Cardiac septum (tissue), 1 donor: ENCODE measurements at regions not wholly inside any gene's neighbourhood (a gene's known extent, or its start where the extent isn't known, plus 50 kb on each side); places are given as distances from the start of the nearest gene placed in this dataset.
"Not testable (repeated sequence)": the region's sequence is repeated elsewhere in the genome, so short reads cannot be mapped to it uniquely, and the experiment has no call there.

Experiments used
- DNase-seq: peaks from one replicate; pipeline ENCODE4 v3.0.0-alpha.2; 2020; ENCODE audit warnings: low spot score
- intact Hi-C: fragments of 100-400 bp; cut with DNase I; formaldehyde crosslinking; loops from one replicate; pipeline ENCODE4 v1.14.0; 2022
- donor health status: DM: no; HTN: no; CAD: no.

- intact Hi-C loops: no loop called here
- no peak for DNase-seq
These were observed 717.6 kb upstream of the GOLIM4 start for GRCh38 chr3:168813225-168813802.

GRCh38 chr3:168812234-168812633 lies 716.5 kb upstream of the GOLIM4 start:
- intact Hi-C loops: no loop called here
- DNase-seq: no peak

GRCh38 chr3:168808596-168808995 lies 712.9 kb upstream of the GOLIM4 start:
- DNase-seq: no peak
- intact Hi-C loops: no loop called here

- intact Hi-C loops: no loop called here
- no peak for DNase-seq
These were observed 711.7 kb upstream of the GOLIM4 start for GRCh38 chr3:168807448-168807847.

GRCh38 chr3:168806871-168807270 lies 711.1 kb upstream of the GOLIM4 start:
- DNase-seq: no peak
- intact Hi-C loops: no loop called here

GRCh38 chr3:168803536-168803935 lies 707.8 kb upstream of the GOLIM4 start:
- intact Hi-C loops: no loop called here
- no peak for DNase-seq

GRCh38 chr3:168802766-168803165 lies 707.0 kb upstream of the GOLIM4 start:
- intact Hi-C loops: no loop called here
- no peak for DNase-seq

- intact Hi-C loops: no loop called here
- DNase-seq: no peak
These were observed 706.1 kb upstream of the GOLIM4 start for GRCh38 chr3:168801794-168802193.

- intact Hi-C loops: no loop called here
- DNase-seq: no peak
These were observed 700.6 kb upstream of the GOLIM4 start for GRCh38 chr3:168796339-168796738.

GRCh38 chr3:168794427-168794826 lies 698.7 kb upstream of the GOLIM4 start:
- intact Hi-C loops: no loop called here
- DNase-seq: no peak

GRCh38 chr3:168782193-168782592 lies 686.5 kb upstream of the GOLIM4 start:
- DNase-seq: no peak
- intact Hi-C loops: no loop called here

GRCh38 chr3:168779970-168780645 lies 684.4 kb upstream of the GOLIM4 start:
- intact Hi-C loops, DNase-seq: not testable (repeated sequence)

- intact Hi-C loops: no loop called here
- DNase-seq: no peak
These were observed 658.0 kb upstream of the GOLIM4 start for GRCh38 chr3:168753724-168754123.

GRCh38 chr3:168752339-168752738 lies 656.6 kb upstream of the GOLIM4 start:
- no peak for DNase-seq
- intact Hi-C loops: no loop called here

- DNase-seq: no peak
- intact Hi-C loops: no loop called here
These were observed 652.0 kb upstream of the GOLIM4 start for GRCh38 chr3:168747697-168748096.

GRCh38 chr3:168738527-168739325 lies 643.0 kb upstream of the GOLIM4 start:
- intact Hi-C loops: no loop called here
- no peak for DNase-seq

- no peak for DNase-seq
- intact Hi-C loops: no loop called here
These were observed 640.5 kb upstream of the GOLIM4 start for GRCh38 chr3:168736202-168736601.

- intact Hi-C loops: no loop called here
- DNase-seq: no peak
These were observed 634.3 kb upstream of the GOLIM4 start for GRCh38 chr3:168730073-168730472.

- intact Hi-C loops: no loop called here
- DNase-seq: no peak
These were observed 626.4 kb upstream of the GOLIM4 start for GRCh38 chr3:168722091-168722490.

GRCh38 chr3:168714609-168715240 lies 619.0 kb upstream of the GOLIM4 start:
- no peak for DNase-seq

More at GRCh38 chr3:168714609-168715240, 619.0 kb upstream of the GOLIM4 start:
- intact Hi-C loops: no loop called here
